Chondrocyte (in vitro differentiated cells): ENCODE measurements at regions not wholly inside any gene's neighbourhood (a gene's known extent, or its start where the extent isn't known, plus 50 kb on each side); places are given as distances from the start of the nearest gene placed in this dataset.

ENCODE experiments used
- DNase-seq: peaks from one replicate; pipeline ENCODE4 v3.0.0; 2021; ENCODE audit warnings: mixed read lengths, low spot score
- H3K27ac Mint-ChIP-seq: one replicate; pipeline ENCODE4 v1.8.0; 2021; ENCODE audit warnings: mild to moderate bottlenecking, moderate library complexity, mixed read lengths; ENCODE audit not compliant: unreplicated experiment
- H3K27me3 Mint-ChIP-seq: 2 replicates; pipeline ENCODE4 v1.8.0; 2021; ENCODE audit warnings: low read depth, mixed read lengths
- H3K36me3 Mint-ChIP-seq: 2 replicates; pipeline ENCODE4 v1.8.0; 2021; ENCODE audit warnings: low read depth, mixed read lengths
- H3K4me1 Mint-ChIP-seq: 2 replicates; pipeline ENCODE4 v1.8.0; 2021; ENCODE audit warnings: low read depth, mild to moderate bottlenecking, mixed read lengths
- H3K4me3 Mint-ChIP-seq: one replicate; pipeline ENCODE4 v1.8.0; 2021; ENCODE audit warnings: mild to moderate bottlenecking, moderate library complexity, mixed read lengths; ENCODE audit not compliant: unreplicated experiment
- H3K9me3 Mint-ChIP-seq: 2 replicates; pipeline ENCODE4 v1.8.0; 2021; ENCODE audit warnings: low read depth, mixed read lengths
- TF ChIP-seq, protein P1 (sequence below): fragments of 200-600 bp; sonication (generic); IDR thresholded peaks from 2 replicates; pipeline ENCODE4 v1.5.0; 2021; ENCODE audit warnings: antibody characterized with exemption, mild to moderate bottlenecking, moderate library complexity

- no peaks in the 10 kb centered on the region for H3K36me3 Mint-ChIP-seq
- peaks cover 11% of the 10 kb centered on the region for H3K27me3 Mint-ChIP-seq
- H3K9me3 Mint-ChIP-seq = no peaks in the 10 kb centered on the region
- TF ChIP-seq, protein P1, sequence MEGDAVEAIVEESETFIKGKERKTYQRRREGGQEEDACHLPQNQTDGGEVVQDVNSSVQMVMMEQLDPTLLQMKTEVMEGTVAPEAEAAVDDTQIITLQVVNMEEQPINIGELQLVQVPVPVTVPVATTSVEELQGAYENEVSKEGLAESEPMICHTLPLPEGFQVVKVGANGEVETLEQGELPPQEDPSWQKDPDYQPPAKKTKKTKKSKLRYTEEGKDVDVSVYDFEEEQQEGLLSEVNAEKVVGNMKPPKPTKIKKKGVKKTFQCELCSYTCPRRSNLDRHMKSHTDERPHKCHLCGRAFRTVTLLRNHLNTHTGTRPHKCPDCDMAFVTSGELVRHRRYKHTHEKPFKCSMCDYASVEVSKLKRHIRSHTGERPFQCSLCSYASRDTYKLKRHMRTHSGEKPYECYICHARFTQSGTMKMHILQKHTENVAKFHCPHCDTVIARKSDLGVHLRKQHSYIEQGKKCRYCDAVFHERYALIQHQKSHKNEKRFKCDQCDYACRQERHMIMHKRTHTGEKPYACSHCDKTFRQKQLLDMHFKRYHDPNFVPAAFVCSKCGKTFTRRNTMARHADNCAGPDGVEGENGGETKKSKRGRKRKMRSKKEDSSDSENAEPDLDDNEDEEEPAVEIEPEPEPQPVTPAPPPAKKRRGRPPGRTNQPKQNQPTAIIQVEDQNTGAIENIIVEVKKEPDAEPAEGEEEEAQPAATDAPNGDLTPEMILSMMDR = no peak
- DNase-seq = no peak
- H3K27ac Mint-ChIP-seq = no peak overlapping the region
- H3K4me3 Mint-ChIP-seq = no peak overlapping the region
- no peaks in the 10 kb centered on the region for H3K4me1 Mint-ChIP-seq
Observed at GRCh38 chr14:24712374-24712773, 78.4 kb upstream of the GZMB start.

DNA sequence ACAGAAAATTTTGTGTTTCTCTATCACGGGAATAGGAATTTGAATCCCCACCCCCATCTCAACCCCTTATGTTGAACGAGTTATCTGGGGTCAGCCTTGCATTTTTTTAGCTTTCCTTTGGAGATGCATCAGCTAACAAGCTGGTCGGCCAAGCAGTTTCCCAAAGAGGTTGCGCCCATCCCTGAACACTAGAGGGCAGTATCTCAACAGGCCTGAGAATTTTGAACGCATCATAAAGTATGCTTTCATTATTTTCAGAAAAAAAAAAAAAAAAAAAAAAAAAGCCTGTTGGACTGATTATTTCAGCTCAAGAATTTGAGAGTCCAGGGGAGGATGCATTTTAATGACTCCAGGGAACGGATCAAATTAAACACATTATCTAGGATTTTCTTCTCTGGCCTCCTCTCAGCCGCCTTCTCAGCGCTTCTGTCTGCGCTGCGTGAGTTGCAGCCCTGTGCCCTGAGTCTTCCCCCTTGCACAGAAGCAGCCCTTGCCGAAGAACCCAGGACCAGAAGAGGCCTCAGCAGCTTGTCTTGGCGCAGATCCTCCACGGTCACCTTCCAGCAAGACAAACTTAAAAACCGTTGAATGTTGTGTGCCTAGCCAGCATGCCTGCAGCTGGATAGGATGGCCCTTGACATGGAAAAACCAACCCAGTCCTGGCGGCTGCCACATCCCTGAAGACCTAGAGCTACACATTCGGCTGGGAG lies 76.6 kb upstream of the GZMB start:
- no peaks in the 10 kb centered on the region for H3K4me1 Mint-ChIP-seq
- H3K27me3 Mint-ChIP-seq = peaks cover 9% of the 10 kb centered on the region
- DNase-seq = no peak
- TF ChIP-seq, protein P1 = peak; percentile 87
- H3K4me3 Mint-ChIP-seq = no peak overlapping the region
- H3K27ac Mint-ChIP-seq = no peak overlapping the region
- no peaks in the 10 kb centered on the region for H3K9me3 Mint-ChIP-seq
- no peaks in the 10 kb centered on the region for H3K36me3 Mint-ChIP-seq

GRCh38 chr14:24708684-24709083 lies 74.7 kb upstream of the GZMB start:
- H3K9me3 Mint-ChIP-seq = no peaks in the 10 kb centered on the region
- no peak overlapping the region for H3K4me3 Mint-ChIP-seq
- H3K27me3 Mint-ChIP-seq = peaks cover 10% of the 10 kb centered on the region
- H3K4me1 Mint-ChIP-seq = no peaks in the 10 kb centered on the region
- no peak for DNase-seq
- no peaks in the 10 kb centered on the region for H3K36me3 Mint-ChIP-seq
- TF ChIP-seq, protein P1 = no peak
- no peak overlapping the region for H3K27ac Mint-ChIP-seq

GRCh38 chr14:24706351-24706750 lies 72.4 kb upstream of the GZMB start:
- TF ChIP-seq, protein P1 = no peak
- no peak for DNase-seq
- H3K27ac Mint-ChIP-seq = no peak overlapping the region
- H3K36me3 Mint-ChIP-seq = no peaks in the 10 kb centered on the region
- no peaks in the 10 kb centered on the region for H3K4me1 Mint-ChIP-seq
- peaks cover 13% of the 10 kb centered on the region for H3K27me3 Mint-ChIP-seq
- no peak overlapping the region for H3K4me3 Mint-ChIP-seq
- H3K9me3 Mint-ChIP-seq = no peaks in the 10 kb centered on the region

GRCh38 chr14:24705840-24706239 lies 71.8 kb upstream of the GZMB start:
- no peaks in the 10 kb centered on the region for H3K4me1 Mint-ChIP-seq
- no peak overlapping the region for H3K4me3 Mint-ChIP-seq
- DNase-seq = no peak
- no peaks in the 10 kb centered on the region for H3K9me3 Mint-ChIP-seq
- H3K27ac Mint-ChIP-seq = no peak overlapping the region
- TF ChIP-seq, protein P1 = no peak
- H3K36me3 Mint-ChIP-seq = no peaks in the 10 kb centered on the region
- peaks cover 13% of the 10 kb centered on the region for H3K27me3 Mint-ChIP-seq
